Osteoblast (primary cell): ENCODE measurements at regions not wholly inside any gene's neighbourhood (a gene's known extent, or its start where the extent isn't known, plus 50 kb on each side); places are given as distances from the start of the nearest gene placed in this dataset.

ENCODE experiments used
- DNase-seq: peaks from one replicate; pipeline ENCODE4 v3.0.0; 2011; ENCODE audit warnings: low spot score, mixed read lengths; ENCODE audit not compliant: insufficient read length; ENCODE audit errors: missing footprints
- H2AFZ ChIP-seq: 2 replicates; pipeline ENCODE4 v1.6.0; 2011; ENCODE audit warnings: mild to moderate bottlenecking, low read length
- H3K27ac ChIP-seq: 2 replicates; pipeline ENCODE4 v1.5.1; 2011; ENCODE audit warnings: mild to moderate bottlenecking, low read depth, low read length, moderate library complexity
- H3K27me3 ChIP-seq: 2 replicates; pipeline ENCODE4 v1.6.0; 2012; ENCODE audit warnings: mild to moderate bottlenecking, control low read depth, inconsistent platforms, low read length, moderate library complexity; ENCODE audit not compliant: insufficient read depth
- H3K36me3 ChIP-seq: 2 replicates; pipeline ENCODE4 v1.5.1; 2011; ENCODE audit warnings: mild to moderate bottlenecking, low read length, control low read depth, moderate library complexity; ENCODE audit not compliant: insufficient read depth
- H3K4me1 ChIP-seq: 2 replicates; pipeline ENCODE4 v1.5.1; 2011; ENCODE audit warnings: mild to moderate bottlenecking, low read length, control low read depth, moderate library complexity; ENCODE audit not compliant: insufficient read depth
- H3K4me2 ChIP-seq: 2 replicates; pipeline ENCODE4 v1.6.0; 2011; ENCODE audit warnings: mild to moderate bottlenecking, low read length; ENCODE audit not compliant: insufficient read depth
- H3K4me3 ChIP-seq: fragments of 200-600 bp; sonication (generic); 3 replicates; pipeline ENCODE4 v1.5.1; 2012; ENCODE audit warnings: mild to moderate bottlenecking, low read length, inconsistent platforms; ENCODE audit not compliant: insufficient read depth
- H3K79me2 ChIP-seq: 2 replicates; pipeline ENCODE4 v1.6.0; 2012; ENCODE audit warnings: mild to moderate bottlenecking, low read length, control low read depth, inconsistent platforms; ENCODE audit not compliant: insufficient read depth
- H3K9me3 ChIP-seq: 2 replicates; pipeline ENCODE4 v1.5.1; 2011; ENCODE audit warnings: low read depth, low read length, control low read depth
- H4K20me1 ChIP-seq: 2 replicates; pipeline ENCODE4 v1.6.0; 2012; ENCODE audit warnings: mild to moderate bottlenecking, low read length, control low read depth; ENCODE audit not compliant: insufficient read depth
- TF ChIP-seq, protein P1 (sequence below): IDR thresholded peaks from 2 replicates; pipeline ENCODE4 v1.5.1; 2011; ENCODE audit warnings: mild to moderate bottlenecking, low read depth, low read length, moderate library complexity; ENCODE audit errors: extremely low read depth

DNA sequence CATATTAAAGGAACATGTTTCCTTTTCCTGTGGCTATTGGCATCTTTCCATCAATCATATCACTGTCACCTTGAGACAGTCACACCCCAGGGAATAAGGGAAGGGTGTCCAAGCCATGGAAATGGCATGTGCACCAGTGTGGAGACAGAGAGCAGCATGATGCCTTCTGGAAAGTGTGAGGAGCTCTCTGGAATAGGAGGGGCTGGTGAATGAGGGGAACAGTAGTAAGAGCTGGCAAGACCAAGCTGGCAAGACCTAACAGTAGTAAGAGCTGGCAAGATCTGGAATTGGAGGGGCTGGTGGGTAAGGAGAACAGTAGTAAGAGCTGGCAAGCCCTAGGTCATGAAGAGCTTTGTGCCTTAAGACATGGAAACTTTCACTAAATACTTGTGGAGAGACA, 186.7 kb downstream of the C1orf94 start:
- Histone ChIP-seq H3K27me3 (no peaks in the 10 kb centered on the region), H3K4me1 (no peaks in the 10 kb centered on the region), H3K4me2 (no peak overlapping the region), H3K36me3 (no peaks in the 10 kb centered on the region), H3K79me2 (no peaks in the 10 kb centered on the region), H2AFZ (no peak overlapping the region), H3K9me3 (no peaks in the 10 kb centered on the region), H4K20me1 (no peaks in the 10 kb centered on the region), H3K4me3 (no peak overlapping the region), H3K27ac (no peak overlapping the region)
- DNase-seq: no peak
- TF ChIP-seq, protein P1, sequence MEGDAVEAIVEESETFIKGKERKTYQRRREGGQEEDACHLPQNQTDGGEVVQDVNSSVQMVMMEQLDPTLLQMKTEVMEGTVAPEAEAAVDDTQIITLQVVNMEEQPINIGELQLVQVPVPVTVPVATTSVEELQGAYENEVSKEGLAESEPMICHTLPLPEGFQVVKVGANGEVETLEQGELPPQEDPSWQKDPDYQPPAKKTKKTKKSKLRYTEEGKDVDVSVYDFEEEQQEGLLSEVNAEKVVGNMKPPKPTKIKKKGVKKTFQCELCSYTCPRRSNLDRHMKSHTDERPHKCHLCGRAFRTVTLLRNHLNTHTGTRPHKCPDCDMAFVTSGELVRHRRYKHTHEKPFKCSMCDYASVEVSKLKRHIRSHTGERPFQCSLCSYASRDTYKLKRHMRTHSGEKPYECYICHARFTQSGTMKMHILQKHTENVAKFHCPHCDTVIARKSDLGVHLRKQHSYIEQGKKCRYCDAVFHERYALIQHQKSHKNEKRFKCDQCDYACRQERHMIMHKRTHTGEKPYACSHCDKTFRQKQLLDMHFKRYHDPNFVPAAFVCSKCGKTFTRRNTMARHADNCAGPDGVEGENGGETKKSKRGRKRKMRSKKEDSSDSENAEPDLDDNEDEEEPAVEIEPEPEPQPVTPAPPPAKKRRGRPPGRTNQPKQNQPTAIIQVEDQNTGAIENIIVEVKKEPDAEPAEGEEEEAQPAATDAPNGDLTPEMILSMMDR: no peak

DNA sequence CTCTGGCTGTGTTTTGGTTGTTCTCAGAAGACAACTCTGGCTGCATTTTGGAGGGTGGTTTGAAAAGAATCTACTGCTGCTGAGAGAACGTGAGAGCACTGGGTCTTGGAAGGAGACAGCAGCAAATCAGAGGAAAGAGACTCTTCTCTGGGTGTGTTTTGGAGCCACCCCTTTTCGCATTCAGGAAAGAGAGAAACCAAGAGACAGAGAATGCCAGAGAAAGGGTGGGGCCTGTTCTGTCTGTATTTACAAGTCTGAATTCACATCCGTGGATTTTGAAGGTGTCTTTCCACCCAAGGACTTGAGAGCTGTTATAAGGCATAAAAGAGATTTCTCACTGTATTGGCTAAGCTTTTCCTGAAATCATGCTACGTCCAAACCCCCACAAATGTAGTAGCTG, 187.2 kb downstream of the C1orf94 start:
- H3K27ac ChIP-seq: no peak overlapping the region
- no peaks in the 10 kb centered on the region for H3K4me1 ChIP-seq
- H2AFZ ChIP-seq: no peak overlapping the region
- no peak for DNase-seq
- H4K20me1 ChIP-seq: no peaks in the 10 kb centered on the region
- no peaks in the 10 kb centered on the region for H3K9me3 ChIP-seq
- TF ChIP-seq, protein P1: no peak
- H3K36me3 ChIP-seq: no peaks in the 10 kb centered on the region
- no peak overlapping the region for H3K4me2 ChIP-seq
- no peaks in the 10 kb centered on the region for H3K27me3 ChIP-seq
- H3K4me3 ChIP-seq: no peak overlapping the region
- no peaks in the 10 kb centered on the region for H3K79me2 ChIP-seq

DNA sequence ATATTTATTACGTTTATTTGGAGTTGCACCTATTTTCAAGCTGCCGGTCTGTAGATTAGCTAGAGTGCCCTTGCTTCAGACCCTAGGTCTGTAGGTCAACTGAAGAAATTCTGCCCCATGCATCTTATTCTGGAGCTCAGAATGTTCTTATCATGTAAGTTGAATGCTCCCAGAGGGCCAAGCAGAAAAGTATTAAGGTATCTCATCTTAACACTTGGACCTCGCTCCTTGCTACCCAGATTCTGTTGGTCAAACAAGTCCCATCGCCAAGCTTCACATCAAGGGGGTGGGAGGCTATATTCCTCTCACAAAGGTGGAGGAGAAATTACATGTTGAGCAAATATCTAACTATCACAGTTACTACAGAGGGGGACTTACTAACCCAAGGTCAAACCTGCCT, 187.7 kb downstream of the C1orf94 start:
- Histone ChIP-seq H3K36me3 (no peaks in the 10 kb centered on the region), H3K79me2 (no peaks in the 10 kb centered on the region), H3K4me1 (no peaks in the 10 kb centered on the region), H3K27me3 (no peaks in the 10 kb centered on the region), H3K4me2 (no peak overlapping the region), H4K20me1 (no peaks in the 10 kb centered on the region), H3K4me3 (no peak overlapping the region), H2AFZ (no peak overlapping the region), H3K27ac (no peak overlapping the region), H3K9me3 (no peaks in the 10 kb centered on the region)
- DNase-seq: no peak
- TF ChIP-seq, protein P1: no peak

DNA sequence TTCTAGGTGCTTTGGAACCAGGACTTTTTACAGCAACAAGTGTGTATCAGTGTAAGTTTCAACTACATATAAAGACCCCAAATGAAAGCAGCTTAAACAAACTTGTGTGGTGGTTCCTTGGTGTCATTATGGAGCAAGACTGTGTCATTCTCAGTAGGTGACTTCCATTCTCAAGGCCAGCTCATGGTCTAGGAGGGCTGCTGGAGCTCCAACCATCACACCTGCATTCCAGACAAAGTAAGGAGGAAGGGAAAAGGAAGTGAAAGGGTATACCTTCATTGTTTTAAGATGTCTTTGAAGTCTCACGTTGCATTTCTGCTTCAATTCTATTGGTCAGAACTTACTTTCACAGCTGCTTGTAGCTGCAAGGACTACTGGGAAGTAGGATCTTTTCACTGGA, 188.6 kb downstream of the C1orf94 start:
- Histone ChIP-seq H4K20me1 (no peaks in the 10 kb centered on the region), H3K79me2 (no peaks in the 10 kb centered on the region), H3K9me3 (no peaks in the 10 kb centered on the region), H3K27ac (no peak overlapping the region), H3K36me3 (no peaks in the 10 kb centered on the region), H3K27me3 (no peaks in the 10 kb centered on the region), H3K4me3 (no peak overlapping the region), H2AFZ (no peak overlapping the region), H3K4me1 (no peaks in the 10 kb centered on the region), H3K4me2 (no peak overlapping the region)
- no peak for DNase-seq
- TF ChIP-seq, protein P1: no peak
